MG63 (cell line): ENCODE measurements at regions not wholly inside any gene's neighbourhood (a gene's known extent, or its start where the extent isn't known, plus 50 kb on each side); places are given as distances from the start of the nearest gene placed in this dataset.
A peak's percentile ranks its signal among the peaks of the same experiment; 100 is the strongest.

Source experiments
- DNase-seq: peaks from one replicate; pipeline ENCODE4 v3.0.0-alpha.2; 2020
- H3K27me3 ChIP-seq: fragments of 250-450 bp; sonication (Bioruptor Pico); 2 replicates; pipeline ENCODE4 v1.5.1; 2020; ENCODE audit warnings: mild to moderate bottlenecking, moderate library complexity
- H3K36me3 ChIP-seq: fragments of 250-450 bp; sonication (Bioruptor Pico); 2 replicates; pipeline ENCODE4 v1.5.1; 2020; ENCODE audit warnings: mild to moderate bottlenecking, moderate library complexity
- H3K4me3 ChIP-seq: fragments of 250-450 bp; sonication (Bioruptor Pico); 2 replicates; pipeline ENCODE4 v1.5.1; 2020; ENCODE audit warnings: mild to moderate bottlenecking, moderate library complexity
- H3K9me3 ChIP-seq: fragments of 250-450 bp; sonication (Bioruptor Pico); 2 replicates; pipeline ENCODE4 v1.5.1; 2020; ENCODE audit warnings: mild to moderate bottlenecking, moderate library complexity

GRCh38 chr10:69748621-69749020, 53.1 kb upstream of the COL13A1 start:
- DNase-seq: peak; percentile 56
- no peaks in the 10 kb centered on the region for H3K36me3 ChIP-seq
- H3K27me3 ChIP-seq: no peaks in the 10 kb centered on the region
- H3K4me3 ChIP-seq: no peak overlapping the region
- no peaks in the 10 kb centered on the region for H3K9me3 ChIP-seq

GRCh38 chr10:69749178-69750010, 52.3 kb upstream of the COL13A1 start:
- no peaks in the 10 kb centered on the region for H3K9me3 ChIP-seq
- no peaks in the 10 kb centered on the region for H3K27me3 ChIP-seq
- H3K4me3 ChIP-seq: no peak overlapping the region
- H3K36me3 ChIP-seq: no peaks in the 10 kb centered on the region
- peak; percentile 55 for DNase-seq

- Histone ChIP-seq H3K36me3 (no peaks in the 10 kb centered on the region), H3K27me3 (no peaks in the 10 kb centered on the region), H3K4me3 (no peak overlapping the region), H3K9me3 (no peaks in the 10 kb centered on the region)
- no peak for DNase-seq
These were observed 51.7 kb upstream of the COL13A1 start for GRCh38 chr10:69750011-69750373.

GRCh38 chr10:69750725-69751124, 51.0 kb upstream of the COL13A1 start:
- Histone ChIP-seq H3K27me3 (no peaks in the 10 kb centered on the region), H3K36me3 (no peaks in the 10 kb centered on the region), H3K4me3 (no peak overlapping the region), H3K9me3 (no peaks in the 10 kb centered on the region)
- no peak for DNase-seq

- no peak overlapping the region for H3K4me3 ChIP-seq
- no peaks in the 10 kb centered on the region for H3K27me3 ChIP-seq
- no peak for DNase-seq
- no peaks in the 10 kb centered on the region for H3K9me3 ChIP-seq
- H3K36me3 ChIP-seq: no peaks in the 10 kb centered on the region
These were observed 50.5 kb upstream of the COL13A1 start for GRCh38 chr10:69751214-69751613.
